AG10803 (cell line): ENCODE measurements at regions not wholly inside any gene's neighbourhood (a gene's known extent, or its start where the extent isn't known, plus 50 kb on each side); places are given as distances from the start of the nearest gene placed in this dataset.
A peak's percentile ranks its signal among the peaks of the same experiment; 100 is the strongest.
"Not testable (repeated sequence)": the region's sequence is repeated elsewhere in the genome, so short reads cannot be mapped to it uniquely, and the experiment has no call there.

Experiments
- DNase-seq: peaks from one replicate; pipeline ENCODE4 v3.0.0; 2010; ENCODE audit warnings: low read depth
- H3K4me3 ChIP-seq: 2 replicates; pipeline ENCODE4 v1.5.1; 2011; ENCODE audit warnings: mild to moderate bottlenecking, low read length, control low read depth
- CTCF ChIP-seq: conservative IDR thresholded peaks from 2 replicates; pipeline ENCODE4 v1.5.1; 2011; ENCODE audit warnings: mild to moderate bottlenecking, low read length, control low read depth, inconsistent platforms

- no peak overlapping the region for H3K4me3 ChIP-seq
- TF ChIP-seq CTCF, result no peak
- no peak for DNase-seq
Observed at GRCh38 chr10:23493711-23494110, 54.8 kb downstream of the OTUD1 start.

DNA sequence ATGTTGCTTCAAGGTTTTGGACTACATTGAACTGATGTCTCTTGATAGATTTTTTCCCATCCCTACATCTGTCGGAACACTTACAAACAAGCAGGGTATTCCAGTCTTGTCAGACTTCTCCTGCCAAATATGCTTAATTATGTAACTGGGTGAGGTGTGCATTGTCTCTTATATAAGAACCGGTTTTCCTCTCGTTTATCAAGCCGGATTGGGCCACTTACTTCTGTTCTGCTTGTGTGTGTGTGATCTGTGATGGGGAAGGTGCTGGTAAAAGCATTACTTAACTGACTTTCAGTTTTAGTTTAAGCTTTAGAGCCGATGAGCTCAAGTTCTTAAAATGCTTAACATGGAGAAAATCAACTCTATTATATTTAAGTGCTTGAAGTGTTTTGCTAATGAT, 57.9 kb downstream of the OTUD1 start:
- H3K4me3 ChIP-seq, result no peak overlapping the region
- DNase-seq, result no peak
- TF ChIP-seq CTCF, result no peak

DNA sequence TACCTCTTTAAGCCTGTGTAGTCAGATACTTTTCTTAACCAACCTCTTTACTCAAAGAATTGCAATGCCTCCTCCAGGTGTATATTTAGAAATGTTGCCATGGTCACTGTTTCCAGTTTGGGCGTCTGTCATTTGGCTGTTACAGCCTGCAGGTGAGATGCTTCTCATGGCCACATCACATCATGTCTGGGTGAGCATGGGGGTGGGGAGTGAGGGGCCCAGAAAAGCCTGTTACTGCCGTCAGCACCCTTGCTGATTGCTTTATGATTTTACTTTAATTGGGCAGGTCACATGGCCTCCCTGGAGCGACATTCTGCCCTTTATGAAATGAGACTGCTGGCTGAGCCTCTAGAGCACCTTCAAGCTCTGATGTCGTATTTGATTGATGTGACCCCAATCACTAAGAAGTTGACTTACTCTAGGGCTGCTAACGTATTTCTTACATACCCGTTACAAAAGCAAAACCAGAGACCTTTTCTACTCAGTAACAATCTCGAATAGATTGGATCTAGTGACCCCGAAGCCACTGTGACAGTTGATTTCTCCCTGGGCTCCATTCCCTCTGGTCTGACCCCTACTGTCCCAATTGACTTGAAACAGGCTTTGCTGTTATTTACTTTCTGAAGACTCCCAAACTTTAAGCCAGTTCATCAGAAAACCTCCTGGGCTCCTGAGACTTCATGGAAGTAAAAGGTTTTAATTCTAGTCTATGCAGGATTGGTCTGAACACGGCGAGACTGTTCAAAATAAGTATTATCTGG, 60.7 kb downstream of the OTUD1 start:
- TF ChIP-seq CTCF, result no peak
- no peak for DNase-seq
- no peak overlapping the region for H3K4me3 ChIP-seq

GRCh38 chr10:23505797-23506465, 67.1 kb downstream of the OTUD1 start:
- no peak for DNase-seq
- no peak for TF ChIP-seq CTCF

GRCh38 chr10:23512355-23513058, 73.6 kb downstream of the OTUD1 start:
- no peak for TF ChIP-seq CTCF
- DNase-seq, result peak; percentile 48

More at GRCh38 chr10:23505797-23506465, 67.1 kb downstream of the OTUD1 start:
- no peak overlapping the region for H3K4me3 ChIP-seq

GRCh38 chr10:23513621-23514020, 74.7 kb downstream of the OTUD1 start:
- not testable (repeated sequence) for H3K4me3 ChIP-seq, DNase-seq

More at GRCh38 chr10:23512355-23513058, 73.6 kb downstream of the OTUD1 start:
- H3K4me3 ChIP-seq, result no peak overlapping the region

- DNase-seq, result no peak
- H3K4me3 ChIP-seq, result no peak overlapping the region
Observed at GRCh38 chr10:23514321-23514720, 75.4 kb downstream of the OTUD1 start.

More at GRCh38 chr10:23514321-23514720, 75.4 kb downstream of the OTUD1 start:
- no peak for TF ChIP-seq CTCF
